Thymus (tissue), 11 donors: ENCODE measurements at regions not wholly inside any gene's neighbourhood (a gene's known extent, or its start where the extent isn't known, plus 50 kb on each side); places are given as distances from the start of the nearest gene placed in this dataset.

Source experiments
- DNase-seq, 9 donors: peaks; one replicate each; pipeline ENCODE4 v3.0.0-alpha.2; 2013; ENCODE audit warnings: low spot score in 9 of 9, low read depth in 6 of 9, missing footprints in 1 of 9
- H3K27ac ChIP-seq, 2 donors: one replicate each; pipeline ENCODE4 v1.5.1; 2013; ENCODE audit warnings: control low read depth in 1 of 2, low read depth in 1 of 2, low read length in 1 of 2, mild to moderate bottlenecking in 1 of 2, moderate library complexity in 1 of 2
- H3K27me3 ChIP-seq, 2 donors: one replicate each; pipeline ENCODE4 v1.5.1; 2013; ENCODE audit warnings: low read length in 1 of 2; ENCODE audit not compliant: control insufficient read depth in 2 of 2, insufficient read depth in 1 of 2
- H3K36me3 ChIP-seq, 2 donors: one replicate each; pipeline ENCODE4 v1.5.1; 2013; ENCODE audit warnings: low read length in 1 of 2, mild to moderate bottlenecking in 1 of 2, moderate library complexity in 1 of 2; ENCODE audit not compliant: control insufficient read depth in 2 of 2, insufficient read depth in 2 of 2
- H3K4me1 ChIP-seq, 2 donors: one replicate each; pipeline ENCODE4 v1.5.1; 2013; ENCODE audit warnings: low read length in 2 of 2; ENCODE audit not compliant: control insufficient read depth in 2 of 2, insufficient read depth in 2 of 2
- H3K4me3 ChIP-seq, 2 donors: one replicate each; pipeline ENCODE4 v1.5.1; 2013; ENCODE audit warnings: low read length in 2 of 2, control low read depth in 1 of 2, mild to moderate bottlenecking in 1 of 2
- H3K9me3 ChIP-seq, 2 donors: one replicate each; pipeline ENCODE4 v1.5.1; 2013; ENCODE audit warnings: low read length in 1 of 2, mild to moderate bottlenecking in 1 of 2; ENCODE audit not compliant: control insufficient read depth in 2 of 2, insufficient read depth in 1 of 2
- WGBS: extraction: QIAGEN DNeasy Blood & Tissue Kit; methylation state at CpG from one replicate; pipeline ENCODE4 v1.1.7; 2013; 5-methylcytosine and 5-hydroxymethylcytosine counted together
- donor health status: healthy.

DNA sequence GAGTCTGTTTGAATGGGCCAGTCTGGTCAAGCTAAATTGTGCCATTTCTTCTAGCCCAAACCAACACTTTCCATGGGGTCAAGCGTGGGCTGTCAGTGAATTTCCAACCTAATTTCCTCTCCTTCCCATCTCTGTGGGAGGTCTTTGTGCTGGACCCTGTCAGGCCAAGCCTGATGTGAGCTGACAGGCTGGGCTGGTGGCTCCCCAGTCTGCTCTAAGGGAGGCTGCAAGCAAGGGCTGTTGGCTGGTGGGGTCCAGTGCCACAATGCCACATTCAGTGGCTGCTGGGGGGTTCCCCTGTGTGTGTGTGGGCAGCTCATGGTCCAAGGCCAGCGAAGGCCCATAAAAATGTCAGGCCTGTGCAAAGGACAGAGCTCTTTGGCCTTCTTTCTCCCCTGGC is 216.1 kb downstream of the OPA1 start:
- Histone ChIP-seq H3K9me3 (no peaks in the 10 kb centered on the region), H3K4me1 (no peaks in the 10 kb centered on the region), H3K4me3 (no peak overlapping the region), H3K27ac (no peak overlapping the region), H3K27me3 (no peaks in the 10 kb centered on the region), H3K36me3 (no peaks in the 10 kb centered on the region)
- 96% methylated on average over 2 of the region's 2 CpGs for WGBS
- DNase-seq, result no peak

- no peaks in the 10 kb centered on the region for H3K27me3 ChIP-seq
- WGBS, result 96% methylated on average over 5 of the region's 5 CpGs
- H3K4me3 ChIP-seq, result no peak overlapping the region
- no peaks in the 10 kb centered on the region for H3K36me3 ChIP-seq
- no peaks in the 10 kb centered on the region for H3K9me3 ChIP-seq
- H3K4me1 ChIP-seq, result no peaks in the 10 kb centered on the region
- no peak overlapping the region for H3K27ac ChIP-seq
- no peak for DNase-seq
Measured at GRCh38 chr3:193812078-193812725, 219.2 kb downstream of the OPA1 start.

DNA sequence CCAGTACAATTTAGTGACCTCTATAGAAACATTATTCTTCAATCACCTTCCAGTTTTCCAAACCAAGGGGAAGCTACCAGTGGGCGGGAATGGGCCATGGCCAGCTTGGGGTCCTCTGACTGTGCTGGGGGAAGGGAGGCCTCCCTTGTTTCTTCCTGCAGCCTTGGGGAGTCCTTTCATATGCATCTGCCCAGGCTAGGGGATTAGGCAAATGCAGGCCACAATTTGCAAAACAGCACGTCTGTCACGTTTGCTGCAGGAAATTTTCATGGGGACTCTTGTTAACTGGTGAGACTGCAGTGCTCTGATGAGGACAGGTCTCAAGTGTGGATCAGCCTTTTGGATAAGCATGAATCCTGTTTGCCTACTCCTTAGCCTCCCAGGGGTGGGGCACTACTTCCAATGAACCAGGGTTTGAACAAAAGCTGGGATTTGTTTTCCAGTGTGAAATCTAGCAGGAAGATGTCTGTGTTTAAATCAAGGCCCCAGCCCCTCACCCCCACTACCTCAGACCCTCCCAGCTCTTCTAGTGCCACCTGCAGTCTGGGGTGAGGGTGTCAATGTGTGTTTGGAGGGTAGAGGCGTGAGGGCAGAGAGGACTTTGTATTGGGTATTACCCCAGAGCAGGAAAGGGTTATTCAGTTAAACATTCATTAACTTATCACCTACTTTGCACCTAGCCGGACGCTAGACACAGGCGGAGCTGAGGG is 219.9 kb downstream of the OPA1 start:
- H3K4me1 ChIP-seq, result no peaks in the 10 kb centered on the region
- no peaks in the 10 kb centered on the region for H3K9me3 ChIP-seq
- H3K4me3 ChIP-seq, result no peak overlapping the region
- 96% methylated on average over 7 of the region's 7 CpGs for WGBS
- H3K27me3 ChIP-seq, result no peaks in the 10 kb centered on the region
- no peak for DNase-seq
- H3K27ac ChIP-seq, result no peak overlapping the region
- no peaks in the 10 kb centered on the region for H3K36me3 ChIP-seq

DNA sequence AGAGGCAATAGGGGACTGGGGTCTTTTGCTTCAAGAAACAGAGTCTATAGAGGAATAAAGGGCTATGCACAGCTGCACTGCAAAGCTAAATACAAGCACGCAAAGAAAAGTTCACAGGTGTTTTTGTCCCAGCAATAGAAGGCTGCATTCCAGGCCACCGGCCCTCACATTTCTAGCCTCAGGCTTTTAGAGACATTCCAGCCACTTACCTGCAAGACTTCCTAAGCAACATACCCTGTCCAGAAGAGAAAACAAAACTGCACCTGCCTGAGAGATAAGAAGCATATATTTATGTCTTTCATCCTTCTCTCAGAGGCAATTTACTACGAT is 220.5 kb downstream of the OPA1 start:
- Histone ChIP-seq H3K36me3 (no peaks in the 10 kb centered on the region), H3K9me3 (no peaks in the 10 kb centered on the region), H3K27ac (no peak overlapping the region), H3K4me1 (no peaks in the 10 kb centered on the region), H3K27me3 (no peaks in the 10 kb centered on the region), H3K4me3 (no peak overlapping the region)
- DNase-seq, result no peak
- WGBS, result 94% methylated on average over 3 of the region's 3 CpGs

DNA sequence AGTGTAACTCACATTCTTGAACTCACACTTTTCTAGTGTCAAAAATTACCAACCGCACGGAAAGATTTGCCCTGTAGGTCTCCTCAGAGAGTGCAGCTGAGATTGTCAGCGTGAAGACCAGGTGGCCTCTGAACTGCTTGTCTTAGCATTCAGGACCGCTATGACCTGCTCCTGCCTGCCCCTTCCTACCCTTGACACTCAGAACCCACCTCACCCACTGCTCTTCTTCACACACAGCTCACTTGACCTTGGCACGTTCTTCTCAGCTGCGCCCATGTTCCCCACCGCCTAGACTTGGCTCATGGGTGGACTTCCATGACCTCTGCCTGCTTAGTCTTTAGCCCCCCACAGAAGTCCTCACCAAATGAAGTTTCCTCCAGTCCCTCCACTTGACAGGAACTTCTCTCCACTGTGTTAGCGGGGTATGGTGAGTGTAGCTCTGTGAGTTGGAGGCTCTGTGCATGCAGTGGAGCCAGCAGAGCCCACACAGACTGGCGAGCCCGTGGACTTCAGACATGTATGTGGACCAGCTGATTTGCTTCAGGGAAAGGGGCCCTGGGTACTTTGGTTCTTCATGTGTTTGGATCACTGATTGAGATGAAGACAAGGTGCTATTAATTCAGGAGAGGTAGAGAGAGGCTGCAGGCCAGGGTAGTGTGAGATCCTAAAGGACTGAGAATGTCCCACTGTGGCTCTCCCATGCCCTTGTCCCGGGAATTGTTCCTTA is 221.3 kb downstream of the OPA1 start:
- no peak for DNase-seq
- Histone ChIP-seq H3K4me3 (no peak overlapping the region), H3K36me3 (no peaks in the 10 kb centered on the region), H3K27ac (no peak overlapping the region), H3K4me1 (no peaks in the 10 kb centered on the region), H3K9me3 (no peaks in the 10 kb centered on the region), H3K27me3 (no peaks in the 10 kb centered on the region)
- 92% methylated on average over 11 of the region's 11 CpGs for WGBS

DNA sequence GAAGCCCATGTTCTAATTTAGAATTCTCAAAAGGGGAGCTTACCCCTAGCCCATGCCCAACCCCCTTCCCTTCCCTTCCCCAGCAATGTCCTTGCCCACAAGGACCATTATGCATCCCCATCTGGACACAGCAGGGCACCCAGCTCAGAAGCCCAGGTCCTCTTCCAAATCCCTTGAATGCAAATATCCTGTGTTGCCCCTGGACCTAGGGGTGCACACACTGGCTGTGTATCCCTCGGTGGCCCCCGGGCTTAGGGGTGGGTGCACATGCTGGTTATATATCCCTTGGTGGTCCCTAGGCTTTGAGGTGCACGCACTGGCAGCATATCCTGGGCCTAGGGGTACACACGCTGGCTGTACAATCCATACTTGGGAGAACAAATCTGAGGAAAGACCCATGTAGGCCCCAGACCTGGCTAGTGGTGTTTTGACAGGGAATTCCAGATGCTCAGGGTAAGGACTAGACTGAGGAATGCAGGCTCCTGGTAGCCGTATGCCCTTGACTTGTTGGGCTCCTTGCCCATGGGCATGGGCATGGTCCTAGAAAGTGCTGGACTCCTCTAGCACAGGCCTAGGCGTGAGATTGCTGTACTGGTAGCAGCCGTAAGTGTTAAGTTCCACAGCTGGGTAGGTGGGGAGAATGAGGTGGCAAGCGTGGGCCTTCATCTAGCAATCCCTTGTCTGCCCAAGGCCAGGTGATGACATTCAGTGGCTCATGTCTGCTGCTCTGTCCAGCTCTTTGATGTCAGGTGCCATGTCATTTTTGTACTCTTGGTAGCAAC is 222.4 kb downstream of the OPA1 start:
- H3K9me3 ChIP-seq, result no peaks in the 10 kb centered on the region
- DNase-seq, result no peak
- H3K27ac ChIP-seq, result no peak overlapping the region
- no peaks in the 10 kb centered on the region for H3K27me3 ChIP-seq
- H3K4me3 ChIP-seq, result no peak overlapping the region
- whole genome bisulfite sequencing, result 96% methylated on average over 8 of the region's 8 CpGs
- no peaks in the 10 kb centered on the region for H3K4me1 ChIP-seq
- no peaks in the 10 kb centered on the region for H3K36me3 ChIP-seq

DNA sequence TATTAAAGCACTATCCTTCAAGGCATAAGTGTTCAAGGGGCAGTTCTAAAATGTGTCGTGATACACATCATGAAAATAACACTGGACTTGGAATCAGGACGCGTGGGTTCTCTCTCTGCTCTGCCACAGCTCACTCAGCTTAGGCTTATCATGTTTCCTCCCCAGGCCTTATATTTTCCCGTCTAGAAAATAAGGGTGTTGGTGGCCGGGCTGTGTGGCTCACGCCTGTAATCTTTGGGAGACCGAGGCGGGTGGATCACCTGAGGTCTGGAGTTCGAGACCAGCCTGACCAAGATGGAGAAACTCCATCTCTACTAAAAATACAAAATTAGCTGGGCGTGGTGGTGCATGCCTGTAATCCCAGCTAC is 223.0 kb downstream of the OPA1 start:
- H3K27me3 ChIP-seq, result no peaks in the 10 kb centered on the region
- no peaks in the 10 kb centered on the region for H3K9me3 ChIP-seq
- 98% methylated on average over 10 of the region's 10 CpGs for WGBS
- no peak overlapping the region for H3K27ac ChIP-seq
- H3K4me3 ChIP-seq, result no peak overlapping the region
- H3K36me3 ChIP-seq, result no peaks in the 10 kb centered on the region
- DNase-seq, result no peak
- H3K4me1 ChIP-seq, result no peaks in the 10 kb centered on the region

DNA sequence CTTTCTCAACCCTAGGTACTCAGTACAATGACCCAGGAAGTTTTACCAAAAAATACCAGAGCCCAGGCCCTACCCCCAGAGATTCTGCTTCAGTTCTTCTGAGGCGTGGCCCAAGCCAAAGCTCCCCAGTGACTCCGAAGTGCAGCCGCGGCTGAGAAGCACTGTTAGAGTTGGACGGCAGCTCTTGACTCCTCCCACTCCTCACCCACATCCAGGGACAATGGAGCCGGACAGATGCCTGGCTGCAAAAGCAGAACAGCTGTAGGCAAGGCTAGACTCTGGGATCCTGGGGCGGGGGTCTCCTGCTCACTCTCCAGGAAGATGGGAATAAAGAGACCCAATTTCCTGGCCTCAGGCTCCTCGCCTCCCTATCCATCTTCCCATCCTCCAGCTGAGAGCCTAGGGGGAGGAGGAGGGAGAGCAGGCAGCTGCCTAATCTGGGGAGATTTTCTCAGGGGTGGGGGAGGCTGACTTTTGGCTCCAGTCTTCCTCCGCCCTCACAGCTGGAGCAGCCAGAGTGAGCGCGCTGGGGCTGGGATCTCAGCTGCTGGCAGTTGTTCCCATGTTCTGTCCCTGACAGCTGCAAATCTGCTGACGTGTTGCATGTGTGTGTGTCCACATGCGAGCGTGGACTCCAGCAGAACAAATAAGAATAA is 223.8 kb downstream of the OPA1 start:
- no peak overlapping the region for H3K4me3 ChIP-seq
- H3K27ac ChIP-seq, result no peak overlapping the region
- H3K27me3 ChIP-seq, result no peaks in the 10 kb centered on the region
- no peaks in the 10 kb centered on the region for H3K4me1 ChIP-seq
- H3K36me3 ChIP-seq, result no peaks in the 10 kb centered on the region
- no peaks in the 10 kb centered on the region for H3K9me3 ChIP-seq
- 91% methylated on average over 14 of the region's 14 CpGs for WGBS
- no peak for DNase-seq
